RWPE2 (cell line): ENCODE measurements at regions not wholly inside any gene's neighbourhood (a gene's known extent, or its start where the extent isn't known, plus 50 kb on each side); places are given as distances from the start of the nearest gene placed in this dataset.

ENCODE experiments used
- ATAC-seq: fragments of 200-7000 bp; cut with Tn5 transposase; 3 replicates; pipeline ENCODE4 v1.9.1; 2021; ENCODE audit warnings: low read depth
- DNase-seq: peaks from one replicate; pipeline ENCODE4 v3.0.0-alpha.2; 2020; ENCODE audit warnings: low spot score
- H3K27ac ChIP-seq: fragments of 450-650 bp; 2 replicates; pipeline ENCODE4 v1.5.1; 2017; ENCODE audit warnings: mild to moderate bottlenecking; ENCODE audit not compliant: poor library complexity, severe bottlenecking
- H3K27me3 ChIP-seq: fragments of 250-450 bp; sonication (Bioruptor Pico); 2 replicates; pipeline ENCODE4 v1.5.1; 2021; ENCODE audit warnings: mild to moderate bottlenecking, moderate library complexity; ENCODE audit not compliant: insufficient read depth, poor library complexity, severe bottlenecking
- H3K36me3 ChIP-seq: fragments of 250-450 bp; sonication (Bioruptor Pico); 2 replicates; pipeline ENCODE4 v1.5.1; 2020; ENCODE audit warnings: low read depth, mild to moderate bottlenecking, moderate library complexity
- H3K4me1 ChIP-seq: fragments of 250-450 bp; sonication (Bioruptor Pico); 2 replicates; pipeline ENCODE4 v1.5.1; 2021; ENCODE audit warnings: mild to moderate bottlenecking, moderate library complexity; ENCODE audit not compliant: insufficient read depth, poor library complexity, severe bottlenecking
- H3K4me3 ChIP-seq: fragments of 250-450 bp; sonication (Bioruptor Pico); 2 replicates; pipeline ENCODE4 v1.5.1; 2021; ENCODE audit warnings: mild to moderate bottlenecking, moderate library complexity; ENCODE audit not compliant: severe bottlenecking
- H3K9me3 ChIP-seq: fragments of 250-450 bp; sonication (Bioruptor Pico); 2 replicates; pipeline ENCODE4 v1.5.1; 2021; ENCODE audit warnings: mild to moderate bottlenecking, moderate library complexity; ENCODE audit not compliant: severe bottlenecking
- TF ChIP-seq, protein P1 (sequence below): fragments of 450-650 bp; IDR thresholded peaks from one replicate; pipeline ENCODE4 v1.5.1; 2017; ENCODE audit warnings: mild to moderate bottlenecking, moderate library complexity; ENCODE audit not compliant: poor library complexity, severe bottlenecking

DNA sequence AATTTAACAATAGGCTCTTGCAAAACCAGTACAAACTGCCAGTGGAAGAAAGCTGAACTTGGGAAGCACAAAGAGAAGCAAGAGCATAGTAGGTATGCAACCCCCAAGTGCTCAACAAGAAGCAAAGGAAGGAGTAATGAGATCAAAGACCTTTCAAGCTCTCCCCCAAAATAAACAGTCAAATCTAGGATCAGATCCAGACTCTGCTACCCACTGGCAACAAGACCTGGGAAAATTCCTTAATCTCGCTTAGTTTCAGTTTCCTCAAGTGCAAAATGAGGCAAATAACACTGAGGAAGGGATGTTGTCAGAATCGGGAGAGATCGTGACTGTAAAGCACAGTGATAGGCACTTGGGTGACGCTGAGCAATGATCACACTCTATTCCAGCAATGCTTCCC, 329.2 kb downstream of the TNS1 start:
- no peak for DNase-seq
- no peaks in the 10 kb centered on the region for H3K9me3 ChIP-seq
- no peak for ATAC-seq

DNA sequence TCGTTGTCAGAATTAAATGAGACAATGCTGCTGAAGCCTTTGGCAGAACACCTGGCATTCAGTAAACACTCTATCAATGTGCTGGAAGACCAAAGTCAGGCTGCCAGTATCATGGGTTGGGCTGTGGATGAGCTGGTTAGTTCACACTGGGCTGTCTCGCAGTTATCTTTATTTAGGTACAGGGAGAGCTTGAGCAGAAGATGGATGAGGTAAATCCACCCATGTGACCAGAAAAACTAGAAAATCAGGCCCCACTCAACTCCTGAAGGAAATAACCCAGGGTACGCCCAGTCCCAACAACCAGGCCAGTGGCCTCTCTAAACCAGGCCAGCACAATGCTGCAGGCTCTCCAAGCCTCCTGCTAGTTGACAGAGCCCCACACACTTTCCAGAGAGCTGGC, 330.3 kb downstream of the TNS1 start:
- Histone ChIP-seq H3K27ac (no peak overlapping the region), H3K27me3 (no peaks in the 10 kb centered on the region), H3K4me3 (no peak overlapping the region), H3K9me3 (no peaks in the 10 kb centered on the region), H3K36me3 (no peaks in the 10 kb centered on the region), H3K4me1 (no peaks in the 10 kb centered on the region)
- ATAC-seq (no peak), DNase-seq (no peak)
- TF ChIP-seq, protein P1, sequence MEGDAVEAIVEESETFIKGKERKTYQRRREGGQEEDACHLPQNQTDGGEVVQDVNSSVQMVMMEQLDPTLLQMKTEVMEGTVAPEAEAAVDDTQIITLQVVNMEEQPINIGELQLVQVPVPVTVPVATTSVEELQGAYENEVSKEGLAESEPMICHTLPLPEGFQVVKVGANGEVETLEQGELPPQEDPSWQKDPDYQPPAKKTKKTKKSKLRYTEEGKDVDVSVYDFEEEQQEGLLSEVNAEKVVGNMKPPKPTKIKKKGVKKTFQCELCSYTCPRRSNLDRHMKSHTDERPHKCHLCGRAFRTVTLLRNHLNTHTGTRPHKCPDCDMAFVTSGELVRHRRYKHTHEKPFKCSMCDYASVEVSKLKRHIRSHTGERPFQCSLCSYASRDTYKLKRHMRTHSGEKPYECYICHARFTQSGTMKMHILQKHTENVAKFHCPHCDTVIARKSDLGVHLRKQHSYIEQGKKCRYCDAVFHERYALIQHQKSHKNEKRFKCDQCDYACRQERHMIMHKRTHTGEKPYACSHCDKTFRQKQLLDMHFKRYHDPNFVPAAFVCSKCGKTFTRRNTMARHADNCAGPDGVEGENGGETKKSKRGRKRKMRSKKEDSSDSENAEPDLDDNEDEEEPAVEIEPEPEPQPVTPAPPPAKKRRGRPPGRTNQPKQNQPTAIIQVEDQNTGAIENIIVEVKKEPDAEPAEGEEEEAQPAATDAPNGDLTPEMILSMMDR, result no peak

More for the DNA sequence above, 329.2 kb downstream of the TNS1 start:
- Histone ChIP-seq H3K27ac (no peak overlapping the region), H3K27me3 (no peaks in the 10 kb centered on the region), H3K36me3 (no peaks in the 10 kb centered on the region), H3K4me1 (no peaks in the 10 kb centered on the region), H3K4me3 (no peak overlapping the region)
- TF ChIP-seq, protein P1, result no peak

DNA sequence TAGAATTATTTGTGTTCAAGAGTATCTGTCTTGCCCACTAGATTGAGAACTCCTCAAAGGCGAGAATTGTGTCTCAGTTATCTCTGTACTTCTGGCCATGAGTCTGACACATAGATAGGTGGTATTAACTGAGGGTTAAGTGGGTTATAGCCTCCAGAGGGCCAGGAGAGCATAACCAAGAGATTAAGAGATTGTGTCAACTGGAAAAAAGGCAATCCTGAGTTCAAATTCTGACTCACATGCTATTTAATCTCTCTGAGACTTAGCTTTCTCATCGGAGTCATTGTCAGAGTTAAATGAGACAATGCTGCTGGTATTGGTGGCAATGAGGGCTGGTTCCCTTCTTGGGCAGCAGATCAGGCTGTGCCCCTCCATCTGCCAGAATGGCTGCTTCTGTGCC, 330.9 kb downstream of the TNS1 start:
- DNase-seq (no peak), ATAC-seq (no peak)
- Histone ChIP-seq H3K36me3 (no peaks in the 10 kb centered on the region), H3K4me1 (no peaks in the 10 kb centered on the region), H3K9me3 (no peaks in the 10 kb centered on the region), H3K4me3 (no peak overlapping the region), H3K27me3 (no peaks in the 10 kb centered on the region), H3K27ac (no peak overlapping the region)
- TF ChIP-seq, protein P1, result no peak

DNA sequence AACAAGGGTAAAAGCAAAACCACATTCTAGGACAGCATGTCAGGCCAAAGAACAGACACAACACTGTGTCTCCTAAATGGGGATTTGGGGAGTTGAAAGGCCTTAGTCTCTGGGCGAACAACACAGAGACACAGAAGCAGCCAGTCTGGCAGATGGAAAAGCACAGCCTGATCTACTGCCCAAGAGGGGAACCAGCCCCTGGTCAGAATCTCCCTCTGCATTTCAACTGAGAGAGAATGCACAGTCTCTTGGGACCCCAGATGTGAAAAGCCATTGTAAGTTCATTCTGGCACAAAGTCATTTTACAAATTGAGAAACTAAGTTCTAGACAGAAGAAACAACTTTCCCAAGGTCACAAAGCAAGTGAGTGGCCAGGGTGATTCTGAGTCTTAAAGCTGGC, 331.7 kb downstream of the TNS1 start:
- Histone ChIP-seq H3K4me1 (no peaks in the 10 kb centered on the region), H3K27me3 (no peaks in the 10 kb centered on the region), H3K9me3 (no peaks in the 10 kb centered on the region), H3K36me3 (no peaks in the 10 kb centered on the region), H3K27ac (no peak overlapping the region), H3K4me3 (no peak overlapping the region)
- TF ChIP-seq, protein P1, result no peak
- no peak for DNase-seq
- ATAC-seq, result no peak

DNA sequence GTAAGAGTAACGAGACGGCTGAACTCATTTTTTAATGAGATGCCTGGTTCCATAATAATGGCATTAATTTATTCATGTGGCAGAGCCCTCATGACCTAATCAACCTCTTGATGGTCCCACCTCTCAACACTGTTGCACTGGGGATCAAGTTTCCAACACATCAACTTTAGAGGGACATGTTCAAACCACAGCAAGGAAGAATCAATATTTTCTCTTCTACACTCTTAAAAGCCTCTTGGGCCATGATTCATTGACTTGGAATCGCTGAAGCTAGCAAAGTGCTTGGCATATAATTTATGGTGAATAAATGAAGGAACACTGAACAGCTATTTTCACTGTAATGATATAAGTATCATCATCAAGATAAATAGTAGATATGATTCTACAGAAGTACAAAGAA, 333.0 kb downstream of the TNS1 start:
- Histone ChIP-seq H3K4me1 (no peaks in the 10 kb centered on the region), H3K36me3 (no peaks in the 10 kb centered on the region), H3K27ac (no peak overlapping the region), H3K9me3 (no peaks in the 10 kb centered on the region), H3K4me3 (no peak overlapping the region), H3K27me3 (no peaks in the 10 kb centered on the region)
- DNase-seq (no peak), ATAC-seq (no peak)
- TF ChIP-seq, protein P1, result no peak
